ENCODE measurements at regions not wholly inside any gene's neighbourhood (a gene's known extent, or its start where the extent isn't known, plus 50 kb on each side); places are given as distances from the start of the nearest gene placed in this dataset.
"Not testable (repeated sequence)": the region's sequence is repeated elsewhere in the genome, so short reads cannot be mapped to it uniquely, and the experiment has no call there.

DNA sequence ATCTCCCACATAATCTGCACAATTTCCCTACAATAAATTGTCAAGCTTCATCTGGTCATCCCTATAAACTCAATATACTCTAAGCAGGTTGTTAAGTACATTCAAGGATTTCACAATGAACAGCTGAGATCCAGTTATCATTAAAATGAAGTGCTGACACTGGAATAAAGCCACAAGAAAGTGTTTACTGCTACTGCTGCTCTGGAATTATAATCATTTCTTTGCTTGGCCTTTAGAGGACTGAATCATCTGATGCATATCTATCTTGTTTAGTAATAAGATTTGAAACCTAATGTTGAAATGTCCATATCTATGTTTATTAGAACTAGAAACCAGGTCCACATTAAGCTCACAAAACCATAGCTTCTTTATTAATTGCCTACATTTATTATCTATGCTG is 338.6 kb upstream of the ZFP42 start:
- Mint-ChIP-seq H3K4me3 (ENCODE audit: low read depth) (no peak overlapping the region), H3K9me3 (peaks cover 12% of the 10 kb centered on the region), H3K27me3 (ENCODE audit: low read depth) (no peaks in the 10 kb centered on the region), H3K36me3 (ENCODE audit: low read depth) (no peaks in the 10 kb centered on the region), H3K27ac (no peak overlapping the region), H3K4me1 (ENCODE audit: low read depth) (no peaks in the 10 kb centered on the region)
- DNase-seq (ENCODE audit: low spot score): no peak
- intact Hi-C loops (cut with micrococcal nuclease): no loop called here

GRCh38 chr4:187663076-187663475 is 332.5 kb upstream of the ZFP42 start:
- intact Hi-C loops (cut with micrococcal nuclease): no loop called here
- Mint-ChIP-seq H3K4me3 (ENCODE audit: low read depth) (no peak overlapping the region), H3K27ac (no peak overlapping the region), H3K27me3 (ENCODE audit: low read depth) (no peaks in the 10 kb centered on the region), H3K36me3 (ENCODE audit: low read depth) (no peaks in the 10 kb centered on the region), H3K9me3 (peaks cover 30% of the 10 kb centered on the region), H3K4me1 (ENCODE audit: low read depth) (no peaks in the 10 kb centered on the region)
- no peak for DNase-seq (ENCODE audit: low spot score)

- Mint-ChIP-seq H3K4me3 (ENCODE audit: low read depth) (no peak overlapping the region), H3K27ac (no peak overlapping the region), H3K9me3 (peaks cover 33% of the 10 kb centered on the region), H3K4me1 (ENCODE audit: low read depth) (no peaks in the 10 kb centered on the region), H3K27me3 (ENCODE audit: low read depth) (no peaks in the 10 kb centered on the region), H3K36me3 (ENCODE audit: low read depth) (no peaks in the 10 kb centered on the region)
- intact Hi-C loops (cut with micrococcal nuclease): no loop called here
- no peak for DNase-seq (ENCODE audit: low spot score)
Measured at GRCh38 chr4:187664011-187664410, 331.6 kb upstream of the ZFP42 start.

DNA sequence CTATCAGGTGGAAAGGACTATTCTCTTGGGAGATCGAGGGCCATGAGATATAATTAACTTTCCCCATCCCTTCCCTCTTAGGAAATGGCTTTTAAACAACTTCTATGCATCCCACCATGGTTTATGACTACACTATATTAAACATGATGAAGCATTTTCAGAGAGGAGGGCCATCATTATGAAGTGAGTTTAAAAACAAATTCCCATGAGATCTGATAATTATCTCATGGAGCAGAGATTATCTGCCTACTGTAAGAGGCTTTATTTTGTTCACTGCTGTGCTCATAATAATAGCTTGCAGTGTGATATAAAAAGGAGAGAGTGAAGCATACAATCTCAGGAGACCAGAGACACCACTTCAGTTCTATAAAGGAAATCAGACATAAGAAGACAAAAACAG is 330.5 kb upstream of the ZFP42 start:
- Mint-ChIP-seq H3K9me3 (peaks cover 35% of the 10 kb centered on the region), H3K36me3 (ENCODE audit: low read depth) (no peaks in the 10 kb centered on the region), H3K27ac (no peak overlapping the region), H3K27me3 (ENCODE audit: low read depth) (no peaks in the 10 kb centered on the region), H3K4me3 (ENCODE audit: low read depth) (no peak overlapping the region), H3K4me1 (ENCODE audit: low read depth) (no peaks in the 10 kb centered on the region)
- intact Hi-C loops (cut with micrococcal nuclease): no loop called here
- DNase-seq (ENCODE audit: low spot score): no peak

DNA sequence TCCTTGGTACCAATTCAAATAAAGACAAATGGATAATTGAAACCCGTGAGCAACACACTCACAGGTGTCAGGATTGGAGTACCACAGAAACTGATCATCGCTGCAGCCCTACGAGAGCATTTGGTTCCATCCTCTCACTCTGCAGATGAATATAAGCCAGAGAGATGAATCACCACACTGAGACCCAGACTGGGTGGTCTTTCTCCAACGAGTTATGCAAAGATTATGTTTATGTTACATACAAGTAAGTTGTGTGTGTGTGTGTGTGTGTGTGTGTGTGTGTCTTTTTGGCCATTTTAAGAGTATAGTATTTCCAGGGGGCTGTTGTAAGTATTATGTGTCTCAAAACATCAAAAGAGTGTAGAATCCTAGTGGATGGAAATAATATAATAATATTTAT is 329.5 kb upstream of the ZFP42 start:
- intact Hi-C loops (cut with micrococcal nuclease): no loop called here

DNA sequence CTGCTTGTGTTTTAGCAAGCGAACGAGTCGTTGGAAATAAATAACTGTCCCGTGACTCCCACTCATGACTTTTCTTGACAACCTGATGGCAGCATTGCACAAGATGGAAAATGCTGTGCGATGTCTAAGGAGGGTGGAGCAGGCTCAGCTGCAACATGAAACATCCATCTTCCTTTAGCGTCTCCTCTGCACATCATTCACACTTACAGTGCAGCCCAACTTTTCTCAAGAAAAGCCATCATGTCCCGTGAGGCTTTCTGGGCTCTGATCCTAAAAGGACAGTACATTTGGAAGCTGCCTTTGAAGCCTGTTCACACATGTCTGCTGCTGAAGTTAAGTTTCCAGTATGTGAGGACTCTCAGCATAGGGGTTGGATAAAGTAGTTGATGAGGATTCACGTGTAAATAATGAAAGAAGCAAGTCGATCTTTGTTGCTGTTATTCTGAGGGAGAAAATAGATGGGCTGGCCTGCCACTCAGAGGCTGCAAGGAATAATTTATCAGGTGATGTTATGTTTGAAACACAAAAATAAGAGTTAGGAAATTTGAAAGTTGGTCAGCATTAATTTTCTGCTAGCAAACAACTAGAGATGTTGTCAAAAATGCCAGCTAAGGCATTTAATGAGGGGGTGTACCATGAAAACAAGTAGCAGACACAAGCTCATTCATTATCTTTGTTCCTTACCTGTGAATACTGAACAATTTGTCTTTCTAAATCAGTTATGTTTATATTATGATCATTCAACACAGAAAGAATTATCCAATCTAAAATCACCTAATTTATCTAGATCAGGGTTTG is 328.7 kb upstream of the ZFP42 start:
- Mint-ChIP-seq H3K9me3 (peaks cover 44% of the 10 kb centered on the region), H3K4me3 (ENCODE audit: low read depth) (no peak overlapping the region), H3K4me1 (ENCODE audit: low read depth) (no peaks in the 10 kb centered on the region), H3K27ac (no peak overlapping the region), H3K27me3 (ENCODE audit: low read depth) (no peaks in the 10 kb centered on the region), H3K36me3 (ENCODE audit: low read depth) (no peaks in the 10 kb centered on the region)
- intact Hi-C loops (cut with micrococcal nuclease): no loop called here
- no peak for DNase-seq (ENCODE audit: low spot score)

More for the DNA sequence above, 329.5 kb upstream of the ZFP42 start:
- Mint-ChIP-seq H3K36me3 (ENCODE audit: low read depth) (no peaks in the 10 kb centered on the region), H3K27me3 (ENCODE audit: low read depth) (no peaks in the 10 kb centered on the region), H3K4me3 (ENCODE audit: low read depth) (no peak overlapping the region), H3K27ac (no peak overlapping the region), H3K4me1 (ENCODE audit: low read depth) (no peaks in the 10 kb centered on the region), H3K9me3 (peaks cover 39% of the 10 kb centered on the region)
- DNase-seq (ENCODE audit: low spot score): no peak

- no peaks in the 10 kb centered on the region for H3K36me3 Mint-ChIP-seq (ENCODE audit: low read depth)
- H3K4me3 Mint-ChIP-seq (ENCODE audit: low read depth): no peak overlapping the region
- no peak overlapping the region for H3K27ac Mint-ChIP-seq
- no peaks in the 10 kb centered on the region for H3K4me1 Mint-ChIP-seq (ENCODE audit: low read depth)
- H3K27me3 Mint-ChIP-seq (ENCODE audit: low read depth): no peaks in the 10 kb centered on the region
- peaks cover 40% of the 10 kb centered on the region for H3K9me3 Mint-ChIP-seq
- intact Hi-C loops (cut with micrococcal nuclease): no loop called here
- DNase-seq (ENCODE audit: low spot score): no peak
Measured at GRCh38 chr4:187668526-187669082, 327.0 kb upstream of the ZFP42 start.

GRCh38 chr4:187671521-187671920 is 324.1 kb upstream of the ZFP42 start:
- H3K9me3 Mint-ChIP-seq: peaks cover 36% of the 10 kb centered on the region
- H3K27me3 Mint-ChIP-seq (ENCODE audit: low read depth); DNase-seq (ENCODE audit: low spot score); H3K36me3 Mint-ChIP-seq (ENCODE audit: low read depth); H3K4me1 Mint-ChIP-seq (ENCODE audit: low read depth); intact Hi-C loops (cut with micrococcal nuclease); H3K27ac Mint-ChIP-seq; H3K4me3 Mint-ChIP-seq (ENCODE audit: low read depth): not testable (repeated sequence)

GRCh38 chr4:187671958-187672357 is 323.6 kb upstream of the ZFP42 start:
- H3K36me3 Mint-ChIP-seq (ENCODE audit: low read depth); H3K4me3 Mint-ChIP-seq (ENCODE audit: low read depth); H3K27ac Mint-ChIP-seq; DNase-seq (ENCODE audit: low spot score); intact Hi-C loops (cut with micrococcal nuclease); H3K4me1 Mint-ChIP-seq (ENCODE audit: low read depth); H3K27me3 Mint-ChIP-seq (ENCODE audit: low read depth): not testable (repeated sequence)
- peaks cover 34% of the 10 kb centered on the region for H3K9me3 Mint-ChIP-seq

- H3K27me3 Mint-ChIP-seq (ENCODE audit: low read depth); H3K4me1 Mint-ChIP-seq (ENCODE audit: low read depth); H3K4me3 Mint-ChIP-seq (ENCODE audit: low read depth); H3K36me3 Mint-ChIP-seq (ENCODE audit: low read depth); DNase-seq (ENCODE audit: low spot score); H3K27ac Mint-ChIP-seq; intact Hi-C loops (cut with micrococcal nuclease): not testable (repeated sequence)
- H3K9me3 Mint-ChIP-seq: peaks cover 32% of the 10 kb centered on the region
Measured at GRCh38 chr4:187672526-187672925, 323.0 kb upstream of the ZFP42 start.

DNA sequence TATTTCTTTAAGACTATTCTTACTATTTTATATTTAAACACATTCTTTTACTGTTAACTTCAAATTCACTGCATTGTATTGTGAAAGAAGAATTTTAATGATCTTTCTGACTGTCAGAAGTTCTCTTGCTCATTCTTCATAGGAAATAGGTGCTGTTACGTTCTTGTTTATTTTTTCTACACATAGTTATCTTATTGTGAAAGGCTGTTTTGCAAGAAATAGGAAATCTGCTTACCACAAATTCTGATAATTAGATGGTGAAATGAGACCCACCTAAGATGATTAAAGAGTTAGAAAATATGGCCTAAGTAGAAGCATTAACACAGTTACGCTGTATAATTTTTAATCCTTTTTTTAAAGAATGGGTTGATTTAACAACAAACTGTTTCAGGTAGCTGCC is 316.1 kb upstream of the ZFP42 start:
- intact Hi-C loops (cut with micrococcal nuclease): no loop called here
- Mint-ChIP-seq H3K4me3 (ENCODE audit: low read depth) (no peak overlapping the region), H3K27me3 (ENCODE audit: low read depth) (no peaks in the 10 kb centered on the region), H3K4me1 (ENCODE audit: low read depth) (no peaks in the 10 kb centered on the region), H3K36me3 (ENCODE audit: low read depth) (no peaks in the 10 kb centered on the region), H3K9me3 (peaks cover 30% of the 10 kb centered on the region), H3K27ac (no peak overlapping the region)
- no peak for DNase-seq (ENCODE audit: low spot score)

GRCh38 chr4:187685247-187685646 is 310.3 kb upstream of the ZFP42 start:
- Mint-ChIP-seq H3K4me3 (ENCODE audit: low read depth) (no peak overlapping the region), H3K36me3 (ENCODE audit: low read depth) (no peaks in the 10 kb centered on the region), H3K27me3 (ENCODE audit: low read depth) (no peaks in the 10 kb centered on the region), H3K27ac (no peak overlapping the region), H3K4me1 (ENCODE audit: low read depth) (no peaks in the 10 kb centered on the region), H3K9me3 (peaks cover 27% of the 10 kb centered on the region)
- intact Hi-C loops (cut with micrococcal nuclease): no loop called here
- no peak for DNase-seq (ENCODE audit: low spot score)

DNA sequence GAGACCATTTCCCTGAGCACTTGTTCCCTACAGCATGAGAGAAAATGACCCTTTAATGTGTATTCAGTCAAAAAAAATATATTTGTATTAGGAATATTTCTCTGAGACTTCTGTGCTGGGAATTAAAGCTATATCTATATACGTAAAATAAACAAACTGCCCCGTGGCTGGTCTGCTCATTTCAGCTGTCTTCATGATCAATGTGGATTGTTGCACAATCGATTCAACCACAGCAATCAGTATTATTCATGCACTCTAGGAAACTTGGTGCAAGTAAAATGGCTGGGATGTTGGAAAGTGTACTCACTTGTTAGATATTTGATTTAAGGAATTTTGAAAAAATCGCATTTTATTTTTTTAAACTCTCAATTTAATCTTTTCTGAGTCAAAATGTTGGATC is 307.9 kb upstream of the ZFP42 start:
- H3K36me3 Mint-ChIP-seq (ENCODE audit: low read depth): no peaks in the 10 kb centered on the region
- intact Hi-C loops (cut with micrococcal nuclease): no loop called here
- H3K27ac Mint-ChIP-seq: no peak overlapping the region
- DNase-seq (ENCODE audit: low spot score): no peak
- peaks cover 31% of the 10 kb centered on the region for H3K9me3 Mint-ChIP-seq
- no peaks in the 10 kb centered on the region for H3K4me1 Mint-ChIP-seq (ENCODE audit: low read depth)
- no peaks in the 10 kb centered on the region for H3K27me3 Mint-ChIP-seq (ENCODE audit: low read depth)
- H3K4me3 Mint-ChIP-seq (ENCODE audit: low read depth): no peak overlapping the region

Measured in activated T-helper 2 cell treated with anti-CD3 and anti-CD28 coated beads, Interferon-gamma antibody, Interleukin-2, Interleukin-4, amounts not matched to agents 10 μg/mL and 5 μg/mL and 100 μg/mL, durations not matched to agents 14 hours and 24 hours and 36 hours (primary cell).